Choroid plexus epithelial cell (primary cell): ENCODE measurements at regions not wholly inside any gene's neighbourhood (a gene's known extent, or its start where the extent isn't known, plus 50 kb on each side); places are given as distances from the start of the nearest gene placed in this dataset.

ENCODE experiments used
- DNase-seq: peaks from one replicate; pipeline ENCODE4 v3.0.0-alpha.2; 2010; ENCODE audit warnings: low read depth
- H3K4me3 ChIP-seq: 2 replicates; pipeline ENCODE4 v1.5.1; 2011; ENCODE audit warnings: low read depth, mild to moderate bottlenecking, control low read depth, low read length, moderate library complexity
- TF ChIP-seq, protein P1 (sequence below): conservative IDR thresholded peaks from 2 replicates; pipeline ENCODE4 v1.5.1; 2011; ENCODE audit warnings: low read depth, mild to moderate bottlenecking, control low read depth, inconsistent platforms, low read length, moderate library complexity

DNA sequence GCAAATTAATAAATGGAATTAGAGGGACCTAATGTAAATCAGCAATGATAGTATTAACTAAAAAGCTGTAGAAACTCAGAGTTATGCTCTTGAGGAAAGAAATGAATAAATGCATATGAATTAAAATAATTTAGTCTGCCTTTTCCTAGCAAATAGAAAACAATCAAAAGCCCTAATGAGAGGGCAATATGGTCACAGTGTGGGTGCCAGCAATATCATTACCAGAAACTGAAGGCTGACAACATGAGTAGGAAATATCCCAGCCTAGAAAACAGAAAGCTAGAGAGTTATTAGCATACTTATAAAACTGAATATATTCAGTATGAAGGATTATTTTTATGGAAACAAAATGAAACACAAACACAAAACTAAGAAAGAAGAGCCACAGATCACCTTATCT is 987.5 kb upstream of the SEL1L start:
- TF ChIP-seq, protein P1, sequence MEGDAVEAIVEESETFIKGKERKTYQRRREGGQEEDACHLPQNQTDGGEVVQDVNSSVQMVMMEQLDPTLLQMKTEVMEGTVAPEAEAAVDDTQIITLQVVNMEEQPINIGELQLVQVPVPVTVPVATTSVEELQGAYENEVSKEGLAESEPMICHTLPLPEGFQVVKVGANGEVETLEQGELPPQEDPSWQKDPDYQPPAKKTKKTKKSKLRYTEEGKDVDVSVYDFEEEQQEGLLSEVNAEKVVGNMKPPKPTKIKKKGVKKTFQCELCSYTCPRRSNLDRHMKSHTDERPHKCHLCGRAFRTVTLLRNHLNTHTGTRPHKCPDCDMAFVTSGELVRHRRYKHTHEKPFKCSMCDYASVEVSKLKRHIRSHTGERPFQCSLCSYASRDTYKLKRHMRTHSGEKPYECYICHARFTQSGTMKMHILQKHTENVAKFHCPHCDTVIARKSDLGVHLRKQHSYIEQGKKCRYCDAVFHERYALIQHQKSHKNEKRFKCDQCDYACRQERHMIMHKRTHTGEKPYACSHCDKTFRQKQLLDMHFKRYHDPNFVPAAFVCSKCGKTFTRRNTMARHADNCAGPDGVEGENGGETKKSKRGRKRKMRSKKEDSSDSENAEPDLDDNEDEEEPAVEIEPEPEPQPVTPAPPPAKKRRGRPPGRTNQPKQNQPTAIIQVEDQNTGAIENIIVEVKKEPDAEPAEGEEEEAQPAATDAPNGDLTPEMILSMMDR, result no peak
- no peak overlapping the region for H3K4me3 ChIP-seq
- DNase-seq, result no peak

- DNase-seq, result no peak
- TF ChIP-seq, protein P1, result no peak
- H3K4me3 ChIP-seq, result no peak overlapping the region
Measured at GRCh38 chr14:82528016-82528415, 994.4 kb upstream of the SEL1L start.

- H3K4me3 ChIP-seq, result no peak overlapping the region
- no peak for DNase-seq
- TF ChIP-seq, protein P1, result no peak
Measured at GRCh38 chr14:82533351-82533750, 999.7 kb upstream of the SEL1L start.

- TF ChIP-seq, protein P1, result no peak
- no peak overlapping the region for H3K4me3 ChIP-seq
- no peak for DNase-seq
Measured at GRCh38 chr14:82536566-82536965, 1002.9 kb upstream of the SEL1L start.

GRCh38 chr14:82537831-82538230 is 1004.2 kb upstream of the SEL1L start:
- TF ChIP-seq, protein P1, result no peak
- peak; percentile 0 for DNase-seq

DNA sequence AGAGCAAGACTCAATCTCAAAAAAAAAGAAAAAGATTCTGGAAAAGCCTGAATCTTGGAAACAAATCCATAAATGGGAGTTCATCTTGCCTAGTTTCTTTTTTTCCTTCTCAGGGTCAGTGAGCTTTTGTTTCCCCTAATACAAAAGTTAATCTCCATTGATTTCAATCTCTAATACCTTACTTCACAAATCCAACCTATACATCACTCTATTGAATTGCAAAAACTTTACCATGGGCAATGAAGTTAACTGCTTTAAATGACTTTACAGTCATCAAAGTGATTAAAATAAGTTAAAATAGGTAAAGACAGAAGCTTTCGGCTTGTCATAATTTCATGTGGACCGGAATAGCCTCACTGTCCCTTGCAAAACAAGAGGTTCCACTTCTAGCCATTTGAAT is 1012.7 kb upstream of the SEL1L start:
- TF ChIP-seq, protein P1, result no peak
- H3K4me3 ChIP-seq, result no peak overlapping the region
- DNase-seq, result no peak

More at GRCh38 chr14:82537831-82538230, 1004.2 kb upstream of the SEL1L start:
- no peak overlapping the region for H3K4me3 ChIP-seq

- DNase-seq, result no peak
- TF ChIP-seq, protein P1, result no peak
Measured at GRCh38 chr14:82549306-82549990, 1015.8 kb upstream of the SEL1L start.

More at GRCh38 chr14:82549306-82549990, 1015.8 kb upstream of the SEL1L start:
- no peak overlapping the region for H3K4me3 ChIP-seq
